ENCODE measurements at regions not wholly inside any gene's neighbourhood (a gene's known extent, or its start where the extent isn't known, plus 50 kb on each side); places are given as distances from the start of the nearest gene placed in this dataset.
"Not testable (repeated sequence)": the region's sequence is repeated elsewhere in the genome, so short reads cannot be mapped to it uniquely, and the experiment has no call there.

- H4K20me1 ChIP-seq (ENCODE audit: insufficient read depth, low read length); BruUV-seq (replicated peaks); intact Hi-C loops (cut with micrococcal nuclease; ENCODE audit: unreplicated experiment); H3K4me2 ChIP-seq (ENCODE audit: low read depth, low read length); H3K36me3 ChIP-seq (replicated peaks in 1 of 2; ENCODE audit: control insufficient read depth in 1 of 2, insufficient read depth in 2 of 2, low read length in 2 of 2); H2AFZ ChIP-seq (ENCODE audit: low read length); in situ Hi-C loops (cut with HindIII; ENCODE audit: extremely low pct_ligation_motif_present, low pct_unique_long_range_greater_than_20kb); CTCF ChIA-PET (ENCODE audit: low intra/inter-chr PET ratio, low total read pairs); H3K27me3 ChIP-seq (ENCODE audit: control insufficient read depth in 1 of 2, insufficient read depth in 2 of 2, low read length in 2 of 2); H3K79me2 ChIP-seq (ENCODE audit: insufficient read depth, low read length); H3K4me1 ChIP-seq (ENCODE audit: insufficient read depth, low read length); H3K27ac ChIP-seq (ENCODE audit: extremely low read length, insufficient read depth, low read length); H3K9ac ChIP-seq (ENCODE audit: insufficient read depth, low read depth, low read length); POLR2A ChIA-PET; FAIRE-seq; H3K4me3 ChIP-seq (replicated peaks in 1 of 3; ENCODE audit: insufficient read depth in 1 of 3, low read depth in 2 of 3, low read length in 3 of 3); TF ChIP-seq NONO (CRISPR knock-in tag; conservative IDR thresholded peaks at IDR 0.05): not testable (repeated sequence)
- 7% methylated on average over 10 of the region's 10 CpGs for WGBS (ENCODE audit: low lambda C conversion rate)
- ATAC-seq, result peak; percentile 57
- DNase-seq (ENCODE audit: low spot score), result peak; percentile 54
- H3K9me3 ChIP-seq (ENCODE audit: low read length), result peaks cover 58% of the 10 kb centered on the region
- 0 out of 2 replicates have a peak, but pooled peaks have one; percentile 56 for TF ChIP-seq PLRG1 (conservative IDR thresholded peaks at IDR 0.05)
- TF ChIP-seq PRDM15 (CRISPR knock-in tag; IDR thresholded peaks at IDR 0.05), result peak; percentile 72; the same call in 1 of the 2 replicates
- TF ChIP-seq NONO (IDR thresholded peaks at IDR 0.05), result 0 out of 2 replicates have a peak, but pooled peaks have one; percentile 31
Measured at GRCh38 chr4:49120804-49121203, 134.7 kb downstream of the CWH43 start.

- H3K27ac ChIP-seq (ENCODE audit: extremely low read length, insufficient read depth, low read length); POLR2A ChIA-PET; ATAC-seq; H3K9me3 ChIP-seq (ENCODE audit: low read length); H3K4me1 ChIP-seq (ENCODE audit: insufficient read depth, low read length); H3K9ac ChIP-seq (ENCODE audit: insufficient read depth, low read depth, low read length); BruUV-seq (replicated peaks); H3K27me3 ChIP-seq (ENCODE audit: control insufficient read depth in 1 of 2, insufficient read depth in 2 of 2, low read length in 2 of 2); intact Hi-C loops (cut with micrococcal nuclease; ENCODE audit: unreplicated experiment); FAIRE-seq; H3K4me2 ChIP-seq (ENCODE audit: low read depth, low read length); H3K4me3 ChIP-seq (replicated peaks in 1 of 3; ENCODE audit: insufficient read depth in 1 of 3, low read depth in 2 of 3, low read length in 3 of 3); H2AFZ ChIP-seq (ENCODE audit: low read length); CTCF ChIA-PET (ENCODE audit: low intra/inter-chr PET ratio, low total read pairs); DNase-seq (ENCODE audit: low spot score); H4K20me1 ChIP-seq (ENCODE audit: insufficient read depth, low read length); in situ Hi-C loops (cut with HindIII; ENCODE audit: extremely low pct_ligation_motif_present, low pct_unique_long_range_greater_than_20kb); H3K36me3 ChIP-seq (replicated peaks in 1 of 2; ENCODE audit: control insufficient read depth in 1 of 2, insufficient read depth in 2 of 2, low read length in 2 of 2); H3K79me2 ChIP-seq (ENCODE audit: insufficient read depth, low read length): not testable (repeated sequence)
- WGBS (ENCODE audit: low lambda C conversion rate), result 6% methylated on average over 9 of the region's 9 CpGs
Measured at GRCh38 chr4:49126443-49126842, 140.4 kb downstream of the CWH43 start.

- H3K4me3 ChIP-seq (replicated peaks in 1 of 3; ENCODE audit: insufficient read depth in 1 of 3, low read depth in 2 of 3, low read length in 3 of 3); H3K36me3 ChIP-seq (replicated peaks in 1 of 2; ENCODE audit: control insufficient read depth in 1 of 2, insufficient read depth in 2 of 2, low read length in 2 of 2); H3K9me3 ChIP-seq (ENCODE audit: low read length); ATAC-seq; H3K4me2 ChIP-seq (ENCODE audit: low read depth, low read length); H2AFZ ChIP-seq (ENCODE audit: low read length); H3K79me2 ChIP-seq (ENCODE audit: insufficient read depth, low read length); H4K20me1 ChIP-seq (ENCODE audit: insufficient read depth, low read length); BruUV-seq (replicated peaks); POLR2A ChIA-PET; H3K27me3 ChIP-seq (ENCODE audit: control insufficient read depth in 1 of 2, insufficient read depth in 2 of 2, low read length in 2 of 2); H3K4me1 ChIP-seq (ENCODE audit: insufficient read depth, low read length); FAIRE-seq; in situ Hi-C loops (cut with HindIII; ENCODE audit: extremely low pct_ligation_motif_present, low pct_unique_long_range_greater_than_20kb); DNase-seq (ENCODE audit: low spot score); H3K9ac ChIP-seq (ENCODE audit: insufficient read depth, low read depth, low read length); H3K27ac ChIP-seq (ENCODE audit: extremely low read length, insufficient read depth, low read length); intact Hi-C loops (cut with micrococcal nuclease; ENCODE audit: unreplicated experiment); CTCF ChIA-PET (ENCODE audit: low intra/inter-chr PET ratio, low total read pairs): not testable (repeated sequence)
- 0% methylated on average over 2 of the region's 5 CpGs for WGBS (ENCODE audit: low lambda C conversion rate)
Measured at GRCh38 chr4:49126858-49127257, 140.8 kb downstream of the CWH43 start.
